Activated CD4-positive, alpha-beta memory T cell treated with anti-CD3 and anti-CD28 coated beads, Interleukin-2, amount 10 ng/mL, durations not matched to agents 7 days and 5 days (primary cell): ENCODE measurements at regions not wholly inside any gene's neighbourhood (a gene's known extent, or its start where the extent isn't known, plus 50 kb on each side); places are given as distances from the start of the nearest gene placed in this dataset.

Experiments
- CTCF ChIA-PET: fragments of 350-600 bp; sonication (Branson Sonifier 250); formaldehyde crosslinking; loops from one replicate; lab custom pipeline; 2021; ENCODE audit warnings: antibody characterized with exemption, inconsistent platforms; lab: Charles Lee
- POLR2A ChIA-PET: fragments of 350-600 bp; sonication (Branson Sonifier 250); formaldehyde crosslinking; loops from one replicate; lab custom pipeline; 2021; ENCODE audit warnings: antibody characterized with exemption; lab: Charles Lee
- DNase-seq: peaks from one replicate; pipeline ENCODE4 v3.0.0-alpha.2; 2020
- H3K27ac Mint-ChIP-seq: one replicate; pipeline ENCODE4 v1.8.0; 2021; ENCODE audit warnings: mild to moderate bottlenecking, mixed read lengths
- H3K27me3 Mint-ChIP-seq: one replicate; pipeline ENCODE4 v1.8.0; 2021; ENCODE audit warnings: mixed read lengths
- H3K36me3 Mint-ChIP-seq: one replicate; pipeline ENCODE4 v1.8.0; 2021; ENCODE audit warnings: low read depth, mixed read lengths
- H3K4me1 Mint-ChIP-seq: one replicate; pipeline ENCODE4 v1.8.0; 2021; ENCODE audit warnings: mixed read lengths
- H3K4me3 Mint-ChIP-seq: one replicate; pipeline ENCODE4 v1.8.0; 2021; ENCODE audit warnings: mild to moderate bottlenecking, mixed read lengths
- H3K9me3 Mint-ChIP-seq: one replicate; pipeline ENCODE4 v1.8.0; 2021; ENCODE audit warnings: mixed read lengths

GRCh38 chr1:113007706-113008364 lies 51.8 kb upstream of the SLC16A1 start:
- POLR2A ChIA-PET = no interaction called here
- Mint-ChIP-seq H3K4me1 (no peaks in the 10 kb centered on the region), H3K27ac (no peak overlapping the region), H3K36me3 (peaks cover 9% of the 10 kb centered on the region), H3K27me3 (no peaks in the 10 kb centered on the region), H3K9me3 (no peaks in the 10 kb centered on the region), H3K4me3 (no peak overlapping the region)
- DNase-seq = no peak
- CTCF ChIA-PET = interaction anchor here (1.2 kb wide), 1 partner anchor 65 kb away, joined by 3 read pairs; the partner anchor contains the start of gene LRIG2

- Mint-ChIP-seq H3K27me3 (no peaks in the 10 kb centered on the region), H3K27ac (no peak overlapping the region), H3K9me3 (no peaks in the 10 kb centered on the region), H3K4me3 (no peak overlapping the region), H3K36me3 (peaks cover 9% of the 10 kb centered on the region), H3K4me1 (no peaks in the 10 kb centered on the region)
- ChIA-PET POLR2A (interaction anchor here (0.7 kb wide), 1 partner anchor 627 kb away, joined by 3 read pairs; no protein-coding TSS in a partner anchor), CTCF (interaction anchor here (1.2 kb wide), 1 partner anchor 65 kb away, joined by 3 read pairs; the partner anchor contains the start of gene LRIG2)
- DNase-seq = no peak
Measured at GRCh38 chr1:113008365-113008714, 52.3 kb upstream of the SLC16A1 start.

- Mint-ChIP-seq H3K4me1 (no peaks in the 10 kb centered on the region), H3K27ac (no peak overlapping the region), H3K9me3 (no peaks in the 10 kb centered on the region), H3K36me3 (peaks cover 9% of the 10 kb centered on the region), H3K27me3 (no peaks in the 10 kb centered on the region), H3K4me3 (no peak overlapping the region)
- CTCF ChIA-PET = no interaction called here
- POLR2A ChIA-PET = no interaction called here
- DNase-seq = no peak
Measured at GRCh38 chr1:113012149-113012548, 56.2 kb upstream of the SLC16A1 start.

- POLR2A ChIA-PET = no interaction called here
- Mint-ChIP-seq H3K27me3 (no peaks in the 10 kb centered on the region), H3K36me3 (peaks cover 2% of the 10 kb centered on the region), H3K27ac (no peak overlapping the region), H3K4me3 (no peak overlapping the region), H3K4me1 (no peaks in the 10 kb centered on the region), H3K9me3 (no peaks in the 10 kb centered on the region)
- CTCF ChIA-PET = interaction anchor here (0.5 to 1.6 kb wide), 2 partner anchors 59 to 1570 kb away, joined by 4 to 5 read pairs; partner anchors contain the start of gene LRIG2
- no peak for DNase-seq
Measured at GRCh38 chr1:113013823-113014222, 57.8 kb upstream of the SLC16A1 start.

- H3K27ac Mint-ChIP-seq = no peak overlapping the region
- H3K27me3 Mint-ChIP-seq = no peaks in the 10 kb centered on the region
- peaks cover 2% of the 10 kb centered on the region for H3K36me3 Mint-ChIP-seq
- DNase-seq = no peak
- no peaks in the 10 kb centered on the region for H3K4me1 Mint-ChIP-seq
- no peaks in the 10 kb centered on the region for H3K9me3 Mint-ChIP-seq
- CTCF ChIA-PET = interaction anchor here (0.7 to 1.6 kb wide), 2 partner anchors 58 to 134 kb away, joined by 3 to 4 read pairs; partner anchors contain the start of gene LRIG2
- no peak overlapping the region for H3K4me3 Mint-ChIP-seq
- POLR2A ChIA-PET = no interaction called here
Measured at GRCh38 chr1:113014508-113014907, 58.5 kb upstream of the LRIG2 start.

GRCh38 chr1:113018911-113019310 lies 54.1 kb upstream of the LRIG2 start:
- Mint-ChIP-seq H3K4me1 (no peaks in the 10 kb centered on the region), H3K27ac (no peak overlapping the region), H3K27me3 (no peaks in the 10 kb centered on the region), H3K36me3 (no peaks in the 10 kb centered on the region), H3K9me3 (no peaks in the 10 kb centered on the region), H3K4me3 (no peak overlapping the region)
- ChIA-PET POLR2A (no interaction called here), CTCF (no interaction called here)
- DNase-seq = no peak

- no peak overlapping the region for H3K27ac Mint-ChIP-seq
- ChIA-PET CTCF (no interaction called here), POLR2A (no interaction called here)
- H3K36me3 Mint-ChIP-seq = peaks cover 4% of the 10 kb centered on the region
- DNase-seq = no peak
- no peaks in the 10 kb centered on the region for H3K4me1 Mint-ChIP-seq
- no peaks in the 10 kb centered on the region for H3K27me3 Mint-ChIP-seq
- no peaks in the 10 kb centered on the region for H3K9me3 Mint-ChIP-seq
- no peak overlapping the region for H3K4me3 Mint-ChIP-seq
Measured at GRCh38 chr1:113021430-113022085, 51.4 kb upstream of the LRIG2 start.
